Hematopoietic multipotent progenitor cell treated with erythropoietin and hydrocortisone succinate and interleukin-3 and kit ligand, for 4 days (in vitro differentiated cells): ENCODE measurements at regions not wholly inside any gene's neighbourhood (a gene's known extent, or its start where the extent isn't known, plus 50 kb on each side); places are given as distances from the start of the nearest gene placed in this dataset.

Experiments
- DNase-seq: peaks from one replicate; pipeline ENCODE4 v3.0.0-alpha.2; 2015

GRCh38 chr4:28116526-28117083 lies 1256.0 kb downstream of the STIM2 start:
- peak; percentile 39 for DNase-seq

- DNase-seq, result no peak
These were observed 1256.5 kb downstream of the STIM2 start for GRCh38 chr4:28117084-28117682.

DNA sequence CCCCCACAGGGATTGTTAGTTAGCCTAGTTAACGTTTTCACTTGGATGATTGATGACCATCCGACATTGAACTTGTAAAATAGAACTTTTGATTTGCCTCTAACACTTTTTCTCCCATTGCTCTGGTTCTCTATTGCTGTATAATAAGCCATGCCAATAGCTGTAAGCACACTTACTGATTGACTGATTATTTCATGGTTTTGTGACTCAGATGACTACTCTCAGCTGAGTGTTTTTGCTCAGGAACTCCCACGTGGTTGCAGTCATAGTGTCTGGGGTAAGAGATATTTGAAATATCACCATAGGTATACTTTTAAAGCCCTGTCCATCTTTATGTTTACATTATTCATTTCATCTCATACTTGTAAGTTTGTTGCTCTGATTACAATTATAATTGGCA lies 1285.5 kb downstream of the STIM2 start:
- DNase-seq, result no peak

DNA sequence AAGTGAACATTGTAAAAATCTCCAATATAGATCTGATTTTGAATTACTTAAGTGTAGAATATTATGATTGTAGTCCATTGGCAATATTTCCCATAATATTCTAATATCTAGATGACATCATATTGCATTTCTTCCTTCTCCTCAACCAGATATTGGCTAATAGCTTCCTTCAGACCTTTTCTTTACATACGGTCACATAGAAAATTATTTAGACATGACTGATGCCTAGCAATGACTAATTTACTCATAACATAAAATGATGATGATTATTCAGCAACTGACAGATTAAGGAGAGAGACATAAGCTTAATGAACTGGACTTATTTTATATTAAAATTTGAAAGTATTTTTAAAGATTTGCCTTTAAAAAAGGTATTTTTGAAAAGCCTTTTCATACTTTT lies 1287.6 kb downstream of the STIM2 start:
- no peak for DNase-seq

DNA sequence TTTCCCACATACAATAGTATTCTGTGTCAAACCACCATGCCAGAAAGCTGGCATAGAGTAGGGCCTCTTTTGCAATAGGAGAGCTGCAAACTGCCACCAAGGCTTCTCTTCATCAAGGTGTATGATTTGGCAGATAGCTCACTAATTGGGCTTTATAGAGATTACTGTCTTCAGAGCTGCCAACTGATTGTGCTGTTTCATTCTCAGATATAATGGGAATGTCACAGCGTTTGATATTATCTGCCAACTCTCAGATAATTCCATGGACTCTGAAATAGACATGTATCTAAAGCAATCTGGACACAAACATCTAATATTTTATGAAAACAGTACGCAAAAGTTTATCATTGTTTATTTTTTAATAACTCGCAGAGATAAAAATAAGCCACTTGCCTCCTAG lies 1289.1 kb downstream of the STIM2 start:
- no peak for DNase-seq

- DNase-seq, result no peak
These were observed 1290.7 kb downstream of the STIM2 start for GRCh38 chr4:28151314-28151713.

GRCh38 chr4:28167411-28167810 lies 1306.8 kb downstream of the STIM2 start:
- no peak for DNase-seq

DNA sequence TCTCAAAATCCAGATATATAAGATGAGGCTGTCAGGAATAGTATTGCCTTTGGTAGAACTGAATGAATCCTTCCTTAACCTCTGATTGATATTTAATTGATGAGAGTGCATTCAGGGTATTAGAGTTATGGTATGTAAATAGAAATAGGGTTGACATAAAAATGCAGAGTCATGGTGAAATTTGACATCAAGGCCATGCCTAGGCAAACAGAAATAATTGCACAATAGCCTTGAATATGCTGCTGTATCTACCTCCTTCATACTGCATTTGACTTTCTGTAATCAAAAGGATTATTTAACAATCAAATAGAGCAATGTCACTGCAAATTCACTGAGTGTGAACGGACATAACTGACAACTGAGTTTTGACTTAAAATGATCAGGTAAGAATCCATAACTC lies 1316.3 kb downstream of the STIM2 start:
- peak; percentile 3 for DNase-seq

DNA sequence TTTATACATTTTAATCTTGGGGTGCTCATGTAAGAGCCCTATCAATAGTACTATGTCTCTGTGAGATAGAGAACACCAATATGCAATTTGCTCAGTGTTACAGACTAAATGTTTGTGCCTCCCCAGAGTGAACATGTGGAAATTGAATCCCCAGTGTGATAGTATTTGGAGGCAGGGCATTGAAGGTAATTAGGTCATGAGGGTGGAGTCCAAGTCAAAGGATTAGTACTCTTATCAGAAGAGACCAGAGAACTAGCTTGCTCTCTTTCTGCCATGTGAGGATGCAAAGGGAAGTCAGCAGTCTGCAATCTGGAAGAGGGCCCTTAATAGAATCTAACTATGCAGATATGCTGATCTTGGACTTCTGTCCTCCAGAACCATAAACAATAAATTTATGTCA lies 1317.0 kb downstream of the STIM2 start:
- DNase-seq, result peak; percentile 15

GRCh38 chr4:28179126-28179525 lies 1318.5 kb downstream of the STIM2 start:
- DNase-seq, result no peak

DNA sequence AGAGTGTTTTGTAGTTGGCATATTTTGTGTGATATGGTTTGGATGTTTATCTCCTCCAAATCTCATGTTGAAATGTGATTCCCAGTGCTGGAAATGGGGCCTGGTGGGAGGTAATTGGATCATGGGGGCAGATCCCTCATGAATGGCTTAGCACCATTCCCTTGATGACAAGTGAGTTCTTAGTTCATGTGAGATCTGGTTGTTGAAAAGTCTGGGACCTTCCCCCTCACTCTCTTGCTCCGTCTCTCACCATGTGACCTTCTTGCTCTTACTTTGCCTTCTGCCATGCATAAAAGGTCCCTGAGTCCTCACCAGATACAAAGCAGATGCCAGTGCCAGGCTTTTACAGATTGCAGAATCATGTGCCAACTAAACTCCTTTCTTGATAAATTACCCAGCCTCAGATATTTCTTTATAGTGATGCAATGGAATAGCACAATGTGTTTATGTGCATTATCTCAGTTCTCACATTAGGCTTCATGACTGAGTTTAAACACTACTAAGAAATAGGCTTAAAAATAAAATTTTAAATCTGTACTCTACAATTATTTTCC lies 1348.8 kb downstream of the STIM2 start:
- no peak for DNase-seq

- no peak for DNase-seq
These were observed 1351.2 kb downstream of the STIM2 start for GRCh38 chr4:28211676-28212470.

- no peak for DNase-seq
These were observed 1360.9 kb downstream of the STIM2 start for GRCh38 chr4:28221536-28221935.

DNA sequence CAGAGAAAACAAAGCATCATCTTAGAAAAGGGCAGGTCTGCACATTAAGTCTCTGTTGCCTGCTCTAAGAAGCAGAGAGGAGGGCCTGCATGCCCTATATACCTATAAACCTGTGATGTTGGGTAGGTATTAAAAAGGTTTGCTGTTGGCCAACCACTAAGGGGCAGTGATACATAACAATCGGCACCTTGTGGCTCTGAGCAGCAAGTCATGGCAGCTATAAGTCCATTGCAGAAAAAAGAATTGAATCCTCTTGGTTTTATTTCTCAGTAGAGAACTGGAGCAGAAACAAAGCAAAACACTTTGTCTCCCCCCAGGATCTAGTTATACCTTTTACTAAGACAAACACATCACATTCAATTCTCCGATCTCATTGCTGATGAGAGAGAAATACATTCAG lies 1364.4 kb downstream of the STIM2 start:
- peak; percentile 0 for DNase-seq

GRCh38 chr4:28225689-28226353 lies 1365.2 kb downstream of the STIM2 start:
- no peak for DNase-seq

DNA sequence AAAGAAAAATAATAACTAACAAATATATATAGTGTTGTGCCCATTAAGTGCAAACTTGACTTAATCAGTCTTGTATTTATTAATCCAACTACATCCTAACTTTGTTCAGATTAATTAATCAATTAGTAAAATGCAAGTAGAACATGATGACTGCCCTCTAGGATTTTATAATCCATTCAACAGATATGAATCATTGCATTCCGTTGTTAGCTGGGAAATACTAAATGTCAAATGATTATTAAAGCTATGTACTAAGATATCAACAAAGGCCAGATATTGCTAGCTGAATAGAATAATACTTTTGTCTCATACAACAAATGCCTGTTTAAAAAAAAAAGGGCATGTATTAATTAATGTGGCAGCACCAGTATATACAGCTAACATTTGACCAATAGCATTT lies 1366.3 kb downstream of the STIM2 start:
- DNase-seq, result no peak

GRCh38 chr4:28227764-28228163 lies 1367.1 kb downstream of the STIM2 start:
- no peak for DNase-seq

DNA sequence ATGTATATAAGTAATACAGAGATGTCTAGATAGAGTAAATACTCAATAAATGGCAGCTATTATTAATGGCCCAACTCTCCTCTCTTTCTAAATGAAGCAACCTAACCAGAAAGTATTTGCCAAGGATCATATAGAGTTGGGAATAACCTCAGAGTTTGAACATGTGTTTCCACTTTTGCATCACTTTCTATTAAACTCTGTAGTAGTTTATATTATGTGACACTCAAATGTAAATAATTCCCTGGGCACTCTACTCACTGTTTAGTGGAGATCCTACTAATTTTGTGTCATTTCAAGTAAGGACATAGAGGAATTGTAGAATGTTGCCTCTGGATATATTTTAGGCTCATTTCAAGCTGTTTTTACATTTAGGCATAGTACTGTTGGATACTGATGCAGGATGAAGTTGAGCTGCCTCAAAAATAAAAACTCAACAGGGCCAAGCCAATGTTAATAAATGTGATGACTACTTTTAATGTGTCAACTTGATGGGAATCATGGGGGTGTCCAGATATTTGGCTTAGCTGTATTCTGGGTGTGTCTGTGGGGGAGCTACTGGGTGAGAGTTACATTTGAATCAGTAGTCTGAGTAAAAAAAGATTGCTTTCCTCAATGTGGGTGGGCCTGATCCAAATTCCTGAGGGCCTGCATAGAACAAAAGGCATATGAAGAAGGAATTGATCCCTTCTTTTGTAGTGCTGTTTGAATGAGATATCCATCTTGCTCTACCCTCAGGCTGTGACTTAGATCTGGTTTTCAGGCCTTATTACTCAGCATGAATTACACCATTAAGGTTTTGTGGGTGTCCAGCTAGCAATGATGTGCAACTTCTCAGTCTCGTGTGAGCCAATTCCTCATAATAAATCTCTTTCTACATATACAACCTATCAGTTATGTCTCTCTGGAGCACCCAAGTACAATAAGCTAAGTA lies 1368.2 kb downstream of the STIM2 start:
- DNase-seq, result no peak

GRCh38 chr4:28232376-28232775 lies 1371.7 kb downstream of the STIM2 start:
- DNase-seq, result no peak

DNA sequence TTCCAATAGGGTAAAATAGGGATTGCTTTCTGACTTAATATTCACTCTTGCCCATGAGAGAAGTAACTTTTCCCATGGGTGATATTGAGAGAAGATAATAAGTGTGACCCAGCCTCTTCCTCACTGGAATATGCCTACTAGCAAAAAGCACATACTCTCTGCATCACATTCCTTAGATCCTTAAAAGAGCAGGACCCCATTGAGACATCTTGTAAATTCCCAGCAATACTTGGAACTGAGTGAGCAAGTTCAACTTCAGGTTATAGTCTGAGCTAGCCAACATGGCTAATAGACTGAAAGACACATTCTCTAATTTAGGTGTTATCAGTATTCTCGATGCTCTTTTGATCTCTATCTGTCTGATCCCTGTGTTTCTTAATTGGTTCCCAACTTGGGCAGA lies 1372.3 kb downstream of the STIM2 start:
- no peak for DNase-seq

DNA sequence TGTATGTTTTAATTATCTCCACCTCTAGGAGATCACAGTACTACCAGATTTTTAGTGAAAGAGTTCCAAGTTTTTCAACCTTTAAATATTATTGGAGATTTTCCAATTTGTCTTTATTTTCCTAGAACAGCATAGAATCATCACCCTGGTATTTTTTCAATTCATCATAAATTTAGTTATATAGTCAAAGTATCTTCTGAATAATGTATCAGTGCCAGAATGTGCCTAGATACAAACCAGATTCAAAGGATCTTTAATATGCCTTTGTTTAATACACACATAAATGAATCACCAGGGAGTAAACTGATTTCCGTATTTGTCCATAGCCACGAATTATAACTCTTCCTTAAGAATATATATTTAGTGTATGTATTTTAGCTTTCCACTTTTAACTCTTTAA lies 1373.1 kb downstream of the STIM2 start:
- DNase-seq, result no peak

- DNase-seq, result no peak
These were observed 1378.2 kb downstream of the STIM2 start for GRCh38 chr4:28238876-28239275.
